HL-60 (cell line): ENCODE measurements at regions not wholly inside any gene's neighbourhood (a gene's known extent, or its start where the extent isn't known, plus 50 kb on each side); places are given as distances from the start of the nearest gene placed in this dataset.

ENCODE experiments used
- DNase-seq, 2 experiments: peaks; one replicate each; pipeline ENCODE4 v3.0.0-alpha.2; 2010 to 2020; ENCODE audit warnings: low read depth in 1 of 2, low spot score in 1 of 2
- H3K27ac ChIP-seq: fragments of 250-450 bp; sonication (Bioruptor Pico); replicated peaks from 2 replicates; pipeline ENCODE4 v1.5.1; 2020; ENCODE audit warnings: mild to moderate bottlenecking, moderate library complexity
- H3K27me3 ChIP-seq: fragments of 250-450 bp; sonication (Bioruptor Pico); 2 replicates; pipeline ENCODE4 v1.5.1; 2021; ENCODE audit warnings: mild to moderate bottlenecking, moderate library complexity; ENCODE audit not compliant: insufficient read depth, poor library complexity, severe bottlenecking
- H3K4me3 ChIP-seq: replicated peaks from 2 replicates; pipeline ENCODE4 v1.5.1; 2011; ENCODE audit warnings: mild to moderate bottlenecking, control low read depth, low read length; ENCODE audit not compliant: insufficient read depth
- CTCF ChIP-seq: IDR thresholded peaks from one replicate; pipeline ENCODE4 v1.5.1; 2011; ENCODE audit warnings: low read length, control low read depth, inconsistent platforms; ENCODE audit not compliant: insufficient read depth
- GABPA ChIP-seq: IDR thresholded peaks from 2 replicates; pipeline ENCODE4 v1.6.1; 2012; ENCODE audit warnings: low read depth
- POLR2AphosphoS5 ChIP-seq: IDR thresholded peaks from 2 replicates; pipeline ENCODE4 v1.6.1; 2012; ENCODE audit warnings: low read depth
- REST ChIP-seq: IDR thresholded peaks from 2 replicates; pipeline ENCODE4 v1.6.1; 2012; ENCODE audit warnings: low read depth; ENCODE audit not compliant: insufficient replicate concordance
- SPI1 ChIP-seq: IDR thresholded peaks from 2 replicates; pipeline ENCODE4 v1.6.1; 2012; ENCODE audit warnings: low read depth, mild to moderate bottlenecking, borderline replicate concordance

- TF ChIP-seq CTCF (no peak), POLR2AphosphoS5 (no peak), REST (no peak), SPI1 (no peak), GABPA (no peak)
- H3K4me3 ChIP-seq = no peak overlapping the region
- DNase-seq = no peak
Measured at GRCh38 chr5:121704291-121704690, 147.4 kb upstream of the FTMT start.

GRCh38 chr5:121706686-121707085, 145.0 kb upstream of the FTMT start:
- Histone ChIP-seq H3K4me3 (no peak overlapping the region), H3K27me3 (no peaks in the 10 kb centered on the region), H3K27ac (no peak overlapping the region)
- no peak for TF ChIP-seq POLR2AphosphoS5
- TF ChIP-seq SPI1 = no peak
- TF ChIP-seq CTCF = no peak
- TF ChIP-seq GABPA = no peak
- no peak for TF ChIP-seq REST
- no peak for DNase-seq

More at GRCh38 chr5:121704291-121704690, 147.4 kb upstream of the FTMT start:
- H3K27me3 ChIP-seq = no peaks in the 10 kb centered on the region
- H3K27ac ChIP-seq = no peak overlapping the region

- Histone ChIP-seq H3K27ac (no peak overlapping the region), H3K27me3 (no peaks in the 10 kb centered on the region), H3K4me3 (no peak overlapping the region)
- TF ChIP-seq SPI1 = no peak
- TF ChIP-seq POLR2AphosphoS5 = no peak
- no peak for TF ChIP-seq REST
- TF ChIP-seq CTCF = no peak
- no peak for TF ChIP-seq GABPA
- no peak for DNase-seq
Measured at GRCh38 chr5:121707178-121707577, 144.5 kb upstream of the FTMT start.
